RCC 7860 (cell line): ENCODE measurements at regions not wholly inside any gene's neighbourhood (a gene's known extent, or its start where the extent isn't known, plus 50 kb on each side); places are given as distances from the start of the nearest gene placed in this dataset.
"Not testable (repeated sequence)": the region's sequence is repeated elsewhere in the genome, so short reads cannot be mapped to it uniquely, and the experiment has no call there.

Experiments used
- DNase-seq: peaks from one replicate; pipeline ENCODE4 v3.0.0-alpha.2; 2015; ENCODE audit warnings: low spot score
- FAIRE-seq: peaks from 2 replicates; lab custom pipeline; 2012; peaks lifted over from hg19 to GRCh38; lab: Jason Lieb, UNC

- FAIRE-seq (no peak), DNase-seq (no peak)
Measured at GRCh38 chr2:84158605-84159004, 300.5 kb downstream of the SUCLG1 start.

- FAIRE-seq (no peak), DNase-seq (no peak)
Measured at GRCh38 chr2:84152462-84152861, 306.6 kb downstream of the SUCLG1 start.

- no peak for DNase-seq
- FAIRE-seq: no peak
Measured at GRCh38 chr2:84144345-84144744, 314.7 kb downstream of the SUCLG1 start.

GRCh38 chr2:84137034-84137433 is 322.0 kb downstream of the SUCLG1 start:
- FAIRE-seq (no peak), DNase-seq (no peak)

GRCh38 chr2:84132370-84132769 is 326.7 kb downstream of the SUCLG1 start:
- FAIRE-seq (no peak), DNase-seq (no peak)

GRCh38 chr2:84131278-84131830 is 327.7 kb downstream of the SUCLG1 start:
- DNase-seq (no peak), FAIRE-seq (no peak)

GRCh38 chr2:84129018-84129417 is 330.1 kb downstream of the SUCLG1 start:
- FAIRE-seq: no peak

GRCh38 chr2:84127812-84128211 is 331.3 kb downstream of the SUCLG1 start:
- FAIRE-seq, DNase-seq: not testable (repeated sequence)

More at GRCh38 chr2:84129018-84129417, 330.1 kb downstream of the SUCLG1 start:
- no peak for DNase-seq

- FAIRE-seq: no peak
- DNase-seq: no peak
Measured at GRCh38 chr2:84126530-84126929, 332.6 kb downstream of the SUCLG1 start.

- DNase-seq (no peak), FAIRE-seq (no peak)
Measured at GRCh38 chr2:84126084-84126483, 333.0 kb downstream of the SUCLG1 start.

GRCh38 chr2:84116143-84116542 is 342.9 kb downstream of the SUCLG1 start:
- DNase-seq (no peak), FAIRE-seq (no peak)

- DNase-seq (no peak), FAIRE-seq (no peak)
Measured at GRCh38 chr2:84115173-84115857, 343.8 kb downstream of the SUCLG1 start.

GRCh38 chr2:84103816-84104527 is 355.1 kb downstream of the SUCLG1 start:
- not testable (repeated sequence) for DNase-seq, FAIRE-seq

- DNase-seq: no peak
- FAIRE-seq: no peak
Measured at GRCh38 chr2:84102274-84102673, 356.8 kb downstream of the SUCLG1 start.

- no peak for FAIRE-seq
- DNase-seq: no peak
Measured at GRCh38 chr2:84088656-84089055, 370.4 kb downstream of the SUCLG1 start.

- no peak for DNase-seq
- FAIRE-seq: no peak
Measured at GRCh38 chr2:84085562-84085961, 373.5 kb downstream of the SUCLG1 start.

GRCh38 chr2:84084856-84085255 is 374.2 kb downstream of the SUCLG1 start:
- FAIRE-seq (no peak), DNase-seq (no peak)

GRCh38 chr2:84083984-84084383 is 375.1 kb downstream of the SUCLG1 start:
- DNase-seq (no peak), FAIRE-seq (no peak)

GRCh38 chr2:84078471-84078870 is 380.6 kb downstream of the SUCLG1 start:
- FAIRE-seq (no peak), DNase-seq (no peak)

- peak; percentile 25 for DNase-seq
- no peak for FAIRE-seq
Measured at GRCh38 chr2:84077496-84077895, 381.6 kb downstream of the SUCLG1 start.

GRCh38 chr2:84071050-84071449 is 388.0 kb downstream of the SUCLG1 start:
- FAIRE-seq (no peak), DNase-seq (no peak)

GRCh38 chr2:84065857-84066256 is 393.2 kb downstream of the SUCLG1 start:
- no peak for DNase-seq
- FAIRE-seq: no peak
